ENCODE measurements at regions not wholly inside any gene's neighbourhood (a gene's known extent, or its start where the extent isn't known, plus 50 kb on each side); places are given as distances from the start of the nearest gene placed in this dataset.

DNA sequence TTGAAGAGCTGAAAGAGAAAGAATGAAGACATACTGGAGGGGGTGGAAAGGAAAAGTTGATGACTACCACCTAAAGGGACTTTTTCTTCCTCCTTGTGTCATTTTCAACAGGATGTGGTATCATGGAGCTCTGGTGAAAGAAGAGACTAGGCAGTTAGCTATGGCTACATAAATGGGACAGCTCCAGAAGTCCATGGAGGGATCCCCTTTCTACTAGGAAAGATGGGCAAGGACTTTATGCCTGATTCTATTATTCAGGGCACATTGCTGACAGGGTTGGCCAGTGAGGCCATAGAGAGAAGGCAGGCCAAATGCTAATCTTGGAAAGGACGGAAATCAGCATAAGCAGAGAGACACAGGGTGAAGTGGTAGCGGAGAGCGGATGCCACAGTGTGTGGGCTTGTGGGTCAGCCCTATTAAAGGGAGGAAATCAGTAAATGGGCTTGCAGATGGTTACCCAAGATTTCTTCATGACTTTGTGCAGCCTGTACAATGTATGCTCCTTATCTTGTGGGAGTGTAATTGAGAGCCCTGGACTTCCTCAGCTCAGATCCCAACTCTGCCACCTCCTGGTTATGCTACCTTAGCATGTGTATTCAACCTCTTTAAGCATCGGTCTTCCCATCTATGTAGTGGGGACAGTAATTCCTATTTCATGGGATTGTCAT lies 77.4 kb upstream of the TMEM170B start:
- ATAC-seq, result no peak
- TF ChIP-seq, protein P1, sequence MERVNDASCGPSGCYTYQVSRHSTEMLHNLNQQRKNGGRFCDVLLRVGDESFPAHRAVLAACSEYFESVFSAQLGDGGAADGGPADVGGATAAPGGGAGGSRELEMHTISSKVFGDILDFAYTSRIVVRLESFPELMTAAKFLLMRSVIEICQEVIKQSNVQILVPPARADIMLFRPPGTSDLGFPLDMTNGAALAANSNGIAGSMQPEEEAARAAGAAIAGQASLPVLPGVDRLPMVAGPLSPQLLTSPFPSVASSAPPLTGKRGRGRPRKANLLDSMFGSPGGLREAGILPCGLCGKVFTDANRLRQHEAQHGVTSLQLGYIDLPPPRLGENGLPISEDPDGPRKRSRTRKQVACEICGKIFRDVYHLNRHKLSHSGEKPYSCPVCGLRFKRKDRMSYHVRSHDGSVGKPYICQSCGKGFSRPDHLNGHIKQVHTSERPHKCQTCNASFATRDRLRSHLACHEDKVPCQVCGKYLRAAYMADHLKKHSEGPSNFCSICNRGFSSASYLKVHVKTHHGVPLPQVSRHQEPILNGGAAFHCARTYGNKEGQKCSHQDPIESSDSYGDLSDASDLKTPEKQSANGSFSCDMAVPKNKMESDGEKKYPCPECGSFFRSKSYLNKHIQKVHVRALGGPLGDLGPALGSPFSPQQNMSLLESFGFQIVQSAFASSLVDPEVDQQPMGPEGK (CRISPR knock-in tag; IDR thresholded peaks at IDR 0.05; ENCODE audit: borderline replicate concordance), result no peak
- TF ChIP-seq GLIS3 (CRISPR knock-in tag; IDR thresholded peaks at IDR 0.05) (no peak), PPARA (CRISPR knock-in tag; IDR thresholded peaks at IDR 0.05; ENCODE audit: borderline replicate concordance) (no peak), OSR1 (CRISPR knock-in tag; IDR thresholded peaks at IDR 0.05) (no peak), ZC3H10 (CRISPR knock-in tag; IDR thresholded peaks at IDR 0.05) (no peak), ZFP30 (CRISPR knock-in tag; IDR thresholded peaks at IDR 0.05) (no peak)
- TF ChIP-seq, protein P2, sequence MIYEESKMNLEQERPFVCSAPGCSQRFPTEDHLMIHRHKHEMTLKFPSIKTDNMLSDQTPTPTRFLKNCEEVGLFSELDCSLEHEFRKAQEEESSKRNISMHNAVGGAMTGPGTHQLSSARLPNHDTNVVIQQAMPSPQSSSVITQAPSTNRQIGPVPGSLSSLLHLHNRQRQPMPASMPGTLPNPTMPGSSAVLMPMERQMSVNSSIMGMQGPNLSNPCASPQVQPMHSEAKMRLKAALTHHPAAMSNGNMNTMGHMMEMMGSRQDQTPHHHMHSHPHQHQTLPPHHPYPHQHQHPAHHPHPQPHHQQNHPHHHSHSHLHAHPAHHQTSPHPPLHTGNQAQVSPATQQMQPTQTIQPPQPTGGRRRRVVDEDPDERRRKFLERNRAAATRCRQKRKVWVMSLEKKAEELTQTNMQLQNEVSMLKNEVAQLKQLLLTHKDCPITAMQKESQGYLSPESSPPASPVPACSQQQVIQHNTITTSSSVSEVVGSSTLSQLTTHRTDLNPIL (CRISPR knock-in tag; IDR thresholded peaks at IDR 0.05; ENCODE audit: low read depth), result no peak
- TF ChIP-seq, protein P3, sequence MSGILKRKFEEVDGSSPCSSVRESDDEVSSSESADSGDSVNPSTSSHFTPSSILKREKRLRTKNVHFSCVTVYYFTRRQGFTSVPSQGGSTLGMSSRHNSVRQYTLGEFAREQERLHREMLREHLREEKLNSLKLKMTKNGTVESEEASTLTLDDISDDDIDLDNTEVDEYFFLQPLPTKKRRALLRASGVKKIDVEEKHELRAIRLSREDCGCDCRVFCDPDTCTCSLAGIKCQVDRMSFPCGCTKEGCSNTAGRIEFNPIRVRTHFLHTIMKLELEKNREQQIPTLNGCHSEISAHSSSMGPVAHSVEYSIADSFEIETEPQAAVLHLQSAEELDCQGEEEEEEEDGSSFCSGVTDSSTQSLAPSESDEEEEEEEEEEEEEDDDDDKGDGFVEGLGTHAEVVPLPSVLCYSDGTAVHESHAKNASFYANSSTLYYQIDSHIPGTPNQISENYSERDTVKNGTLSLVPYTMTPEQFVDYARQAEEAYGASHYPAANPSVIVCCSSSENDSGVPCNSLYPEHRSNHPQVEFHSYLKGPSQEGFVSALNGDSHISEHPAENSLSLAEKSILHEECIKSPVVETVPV (CRISPR knock-in tag; IDR thresholded peaks at IDR 0.05), result no peak
- TF ChIP-seq, protein P4, sequence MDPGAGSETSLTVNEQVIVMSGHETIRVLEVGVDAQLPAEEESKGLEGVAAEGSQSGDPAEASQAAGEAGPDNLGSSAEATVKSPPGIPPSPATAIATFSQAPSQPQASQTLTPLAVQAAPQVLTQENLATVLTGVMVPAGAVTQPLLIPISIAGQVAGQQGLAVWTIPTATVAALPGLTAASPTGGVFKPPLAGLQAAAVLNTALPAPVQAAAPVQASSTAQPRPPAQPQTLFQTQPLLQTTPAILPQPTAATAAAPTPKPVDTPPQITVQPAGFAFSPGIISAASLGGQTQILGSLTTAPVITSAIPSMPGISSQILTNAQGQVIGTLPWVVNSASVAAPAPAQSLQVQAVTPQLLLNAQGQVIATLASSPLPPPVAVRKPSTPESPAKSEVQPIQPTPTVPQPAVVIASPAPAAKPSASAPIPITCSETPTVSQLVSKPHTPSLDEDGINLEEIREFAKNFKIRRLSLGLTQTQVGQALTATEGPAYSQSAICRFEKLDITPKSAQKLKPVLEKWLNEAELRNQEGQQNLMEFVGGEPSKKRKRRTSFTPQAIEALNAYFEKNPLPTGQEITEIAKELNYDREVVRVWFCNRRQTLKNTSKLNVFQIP (CRISPR knock-in tag; IDR thresholded peaks at IDR 0.05; ENCODE audit: borderline replicate concordance, low read depth), result no peak

DNA sequence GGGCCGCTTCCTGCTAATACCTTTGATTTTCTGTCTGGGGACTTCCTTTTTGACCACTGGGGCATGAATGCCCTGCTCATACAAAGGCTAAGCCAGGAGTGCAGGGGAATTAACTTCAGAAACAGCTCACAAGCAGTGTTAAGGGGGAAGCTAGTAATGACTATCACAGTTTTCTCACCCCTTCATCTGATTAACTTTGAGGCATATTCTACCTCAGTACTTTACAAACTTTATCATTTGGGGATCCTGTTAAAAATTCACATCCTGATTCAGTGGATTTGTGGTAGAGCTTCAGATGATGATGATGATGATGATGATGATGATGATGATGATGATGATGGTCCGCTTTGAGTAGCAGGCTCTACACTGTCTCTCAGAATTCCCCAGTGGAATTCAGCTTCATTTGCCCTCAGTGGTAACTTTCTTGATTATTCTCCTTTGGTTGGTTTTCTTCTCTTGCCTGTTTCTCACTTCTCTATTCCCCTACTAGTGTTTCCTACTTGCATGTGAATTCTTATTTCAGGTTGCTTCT lies 78.4 kb upstream of the TMEM170B start:
- no peak for TF ChIP-seq ZC3H10 (CRISPR knock-in tag; IDR thresholded peaks at IDR 0.05)
- TF ChIP-seq ZNF565 (CRISPR knock-in tag; conservative IDR thresholded peaks at IDR 0.05; ENCODE audit: low read depth), result no peak
- TF ChIP-seq, protein P5, sequence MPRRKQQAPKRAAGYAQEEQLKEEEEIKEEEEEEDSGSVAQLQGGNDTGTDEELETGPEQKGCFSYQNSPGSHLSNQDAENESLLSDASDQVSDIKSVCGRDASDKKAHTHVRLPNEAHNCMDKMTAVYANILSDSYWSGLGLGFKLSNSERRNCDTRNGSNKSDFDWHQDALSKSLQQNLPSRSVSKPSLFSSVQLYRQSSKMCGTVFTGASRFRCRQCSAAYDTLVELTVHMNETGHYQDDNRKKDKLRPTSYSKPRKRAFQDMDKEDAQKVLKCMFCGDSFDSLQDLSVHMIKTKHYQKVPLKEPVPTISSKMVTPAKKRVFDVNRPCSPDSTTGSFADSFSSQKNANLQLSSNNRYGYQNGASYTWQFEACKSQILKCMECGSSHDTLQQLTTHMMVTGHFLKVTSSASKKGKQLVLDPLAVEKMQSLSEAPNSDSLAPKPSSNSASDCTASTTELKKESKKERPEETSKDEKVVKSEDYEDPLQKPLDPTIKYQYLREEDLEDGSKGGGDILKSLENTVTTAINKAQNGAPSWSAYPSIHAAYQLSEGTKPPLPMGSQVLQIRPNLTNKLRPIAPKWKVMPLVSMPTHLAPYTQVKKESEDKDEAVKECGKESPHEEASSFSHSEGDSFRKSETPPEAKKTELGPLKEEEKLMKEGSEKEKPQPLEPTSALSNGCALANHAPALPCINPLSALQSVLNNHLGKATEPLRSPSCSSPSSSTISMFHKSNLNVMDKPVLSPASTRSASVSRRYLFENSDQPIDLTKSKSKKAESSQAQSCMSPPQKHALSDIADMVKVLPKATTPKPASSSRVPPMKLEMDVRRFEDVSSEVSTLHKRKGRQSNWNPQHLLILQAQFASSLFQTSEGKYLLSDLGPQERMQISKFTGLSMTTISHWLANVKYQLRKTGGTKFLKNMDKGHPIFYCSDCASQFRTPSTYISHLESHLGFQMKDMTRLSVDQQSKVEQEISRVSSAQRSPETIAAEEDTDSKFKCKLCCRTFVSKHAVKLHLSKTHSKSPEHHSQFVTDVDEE (CRISPR knock-in tag; IDR thresholded peaks at IDR 0.05), result no peak
- TF ChIP-seq GLIS3 (CRISPR knock-in tag; IDR thresholded peaks at IDR 0.05), result no peak
- no peak for TF ChIP-seq ZNF70 (CRISPR knock-in tag; IDR thresholded peaks at IDR 0.05)
- TF ChIP-seq RARB (CRISPR knock-in tag; IDR thresholded peaks at IDR 0.05), result no peak
- TF ChIP-seq, protein P2 (CRISPR knock-in tag; IDR thresholded peaks at IDR 0.05; ENCODE audit: low read depth), result no peak
- TF ChIP-seq OSR1 (CRISPR knock-in tag; IDR thresholded peaks at IDR 0.05), result no peak
- no peak for TF ChIP-seq TCF4 (CRISPR knock-in tag; IDR thresholded peaks at IDR 0.05; ENCODE audit: borderline replicate concordance)
- no peak for TF ChIP-seq ISL1 (CRISPR knock-in tag; IDR thresholded peaks at IDR 0.05)
- TF ChIP-seq ZFP30 (CRISPR knock-in tag; IDR thresholded peaks at IDR 0.05), result no peak
- no peak for TF ChIP-seq BACH2 (CRISPR knock-in tag; IDR thresholded peaks at IDR 0.05; ENCODE audit: borderline replicate concordance)
- TF ChIP-seq ZFP3 (CRISPR knock-in tag; IDR thresholded peaks at IDR 0.05), result no peak
- TF ChIP-seq, protein P4 (CRISPR knock-in tag; IDR thresholded peaks at IDR 0.05; ENCODE audit: borderline replicate concordance, low read depth), result no peak
- ATAC-seq, result no peak
